DMS53 treated with DMSO at 0.1 percent for 48 hours (cell line): ENCODE measurements at regions not wholly inside any gene's neighbourhood (a gene's known extent, or its start where the extent isn't known, plus 50 kb on each side); places are given as distances from the start of the nearest gene placed in this dataset.
A peak's percentile ranks its signal among the peaks of the same experiment; 100 is the strongest.

Experiments
- DNase-seq: peaks from one replicate; lab custom pipeline; 2025; ENCODE audit not compliant: unreplicated experiment; lab: John Stamatoyannopoulos, UW

GRCh38 chr12:74899031-74899829, 310.4 kb downstream of the KCNC2 start:
- DNase-seq, result no peak

GRCh38 chr12:74900232-74900631, 309.4 kb downstream of the KCNC2 start:
- DNase-seq, result no peak

- DNase-seq, result no peak
These were observed 306.1 kb downstream of the KCNC2 start for GRCh38 chr12:74903522-74903921.

- no peak for DNase-seq
These were observed 303.4 kb downstream of the KCNC2 start for GRCh38 chr12:74906224-74906623.

- DNase-seq, result no peak
These were observed 298.8 kb downstream of the KCNC2 start for GRCh38 chr12:74910831-74911230.

GRCh38 chr12:74914378-74914777, 295.3 kb downstream of the KCNC2 start:
- no peak for DNase-seq

- peak; percentile 19 for DNase-seq
These were observed 293.9 kb downstream of the KCNC2 start for GRCh38 chr12:74915718-74916117.

GRCh38 chr12:74917743-74918142, 291.9 kb downstream of the KCNC2 start:
- DNase-seq, result no peak

GRCh38 chr12:74918291-74918690, 291.3 kb downstream of the KCNC2 start:
- no peak for DNase-seq

- DNase-seq, result no peak
These were observed 287.5 kb downstream of the KCNC2 start for GRCh38 chr12:74922117-74922516.

- DNase-seq, result no peak
These were observed 287.0 kb downstream of the KCNC2 start for GRCh38 chr12:74922642-74923041.

GRCh38 chr12:74941670-74942069, 268.0 kb downstream of the KCNC2 start:
- no peak for DNase-seq

GRCh38 chr12:74945771-74946198, 263.9 kb downstream of the KCNC2 start:
- DNase-seq, result no peak

- DNase-seq, result no peak
These were observed 255.9 kb downstream of the KCNC2 start for GRCh38 chr12:74953697-74954096.

- DNase-seq, result no peak
These were observed 252.4 kb downstream of the KCNC2 start for GRCh38 chr12:74957231-74957630.

GRCh38 chr12:74957634-74958033, 252.0 kb downstream of the KCNC2 start:
- no peak for DNase-seq

GRCh38 chr12:74959657-74960056, 250.0 kb downstream of the KCNC2 start:
- no peak for DNase-seq

- no peak for DNase-seq
These were observed 246.3 kb downstream of the KCNC2 start for GRCh38 chr12:74963304-74963703.

- no peak for DNase-seq
These were observed 245.7 kb downstream of the KCNC2 start for GRCh38 chr12:74963867-74964331.

GRCh38 chr12:74964390-74964789, 245.2 kb downstream of the KCNC2 start:
- no peak for DNase-seq

GRCh38 chr12:74971201-74971600, 238.4 kb downstream of the KCNC2 start:
- no peak for DNase-seq

GRCh38 chr12:74977832-74978481, 231.7 kb downstream of the KCNC2 start:
- DNase-seq, result no peak
